ENCODE measurements at regions not wholly inside any gene's neighbourhood (a gene's known extent, or its start where the extent isn't known, plus 50 kb on each side); places are given as distances from the start of the nearest gene placed in this dataset.

- H3K27me3 ChIP-seq (ENCODE audit: control insufficient read depth in 2 of 2, insufficient read depth in 2 of 2, low read length in 2 of 2) = peaks cover 6 to 13% of the 10 kb centered on the region in 2 experiments
- H3K36me3 ChIP-seq (ENCODE audit: control insufficient read depth in 2 of 2, extremely low read depth in 1 of 2, insufficient read depth in 2 of 2, low read length in 2 of 2) = no peaks in the 10 kb centered on the region
- no peaks in the 10 kb centered on the region for H3K4me1 ChIP-seq (ENCODE audit: control insufficient read depth, extremely low read depth, insufficient read depth, low read length)
- dilution Hi-C loops (cut with MboI; ENCODE audit: extremely low pct_ligation_motif_present, low sequenced_read_pairs) = no loop called here
- POLR2A ChIA-PET = no interaction called here
- no peak overlapping the region for H3K4me3 ChIP-seq (replicated peaks in 1 of 3; ENCODE audit: insufficient read depth in 1 of 3, low read depth in 1 of 3, low read length in 3 of 3)
- H4K20me1 ChIP-seq (replicated peaks; ENCODE audit: control insufficient read depth, extremely low read depth, insufficient read depth, low read length) = no peaks in the 10 kb centered on the region
- CTCF ChIA-PET = no interaction called here
- FAIRE-seq = no peak
- TF ChIP-seq FOS (IDR thresholded peaks at IDR 0.05; ENCODE audit: borderline replicate concordance, insufficient read depth, low read length) (no peak), GATA2 (IDR thresholded peaks at IDR 0.05; ENCODE audit: insufficient read depth, insufficient read length, low read depth, low read length) (no peak), POLR2AphosphoS5 (IDR thresholded peaks at IDR 0.05; ENCODE audit: insufficient read depth, low read depth, low read length) (no peak), MYC (IDR thresholded peaks at IDR 0.05; ENCODE audit: low read depth, low read length) (no peak), POLR2A (IDR thresholded peaks at IDR 0.05; ENCODE audit: low read depth, low read length) (no peak), JUN (IDR thresholded peaks at IDR 0.05; ENCODE audit: borderline replicate concordance, insufficient read depth, insufficient read length, low read depth) (no peak), MAX (IDR thresholded peaks at IDR 0.05; ENCODE audit: insufficient read depth, insufficient read length) (no peak), EZH2 (IDR thresholded peaks at IDR 0.05; ENCODE audit: borderline replicate concordance, low read depth, low read length, severe bottlenecking) (no peak), CTCF (IDR thresholded peaks at IDR 0.05; ENCODE audit: extremely low read depth in 1 of 2, insufficient read depth in 1 of 2, low read depth in 1 of 2, low read length in 2 of 2) (no peak)
- no peak overlapping the region for H2AFZ ChIP-seq (ENCODE audit: low read depth, low read length)
- no peak overlapping the region for H3K9ac ChIP-seq (replicated peaks; ENCODE audit: extremely low read depth, insufficient read depth, low read length)
- no TSS peak for BruUV-seq (replicated peaks)
- H3K9me3 ChIP-seq (replicated peaks; ENCODE audit: control insufficient read depth, insufficient read depth, low read length) = no peaks in the 10 kb centered on the region
- no peak overlapping the region for H3K27ac ChIP-seq (ENCODE audit: insufficient read depth, low read depth, low read length)
- H3K79me2 ChIP-seq (ENCODE audit: control insufficient read depth, insufficient read depth, low read length) = no peaks in the 10 kb centered on the region
- no peak for DNase-seq (ENCODE audit: low read depth, low spot score)
- H3K4me2 ChIP-seq (ENCODE audit: insufficient read depth, low read length) = no peak overlapping the region
- intact Hi-C loops (cut with micrococcal nuclease) = no loop called here
- no peaks in the 10 kb centered on the region for H3K9me1 ChIP-seq (replicated peaks; ENCODE audit: control insufficient read depth, extremely low read depth, insufficient read depth, low read length)
These were observed 285.0 kb downstream of the ZSWIM6 start for GRCh38 chr5:61617039-61617438.
